ENCODE measurements at regions not wholly inside any gene's neighbourhood (a gene's known extent, or its start where the extent isn't known, plus 50 kb on each side); places are given as distances from the start of the nearest gene placed in this dataset.

GRCh38 chr16:72406390-72406789 is 234.4 kb upstream of the PMFBP1 start (continued):
- no peak for TF ChIP-seq CHD7 (IDR thresholded peaks at IDR 0.05; ENCODE audit: insufficient replicate concordance, low read length)
- no peak for TF ChIP-seq GABPA (IDR thresholded peaks at IDR 0.05; ENCODE audit: borderline replicate concordance, insufficient read depth, low read length)
- no peak for TF ChIP-seq RXRA (IDR thresholded peaks at IDR 0.05; ENCODE audit: insufficient read depth, low read depth, low read length)
- TF ChIP-seq SP1 (IDR thresholded peaks at IDR 0.05; ENCODE audit: low read depth, low read length), result no peak
- no peak for TF ChIP-seq POLR2AphosphoS5 (IDR thresholded peaks at IDR 0.05; ENCODE audit: low read depth, low read length)
- TF ChIP-seq BACH1 (IDR thresholded peaks at IDR 0.05; ENCODE audit: low read length), result no peak
- TF ChIP-seq TCF12 (IDR thresholded peaks at IDR 0.05; ENCODE audit: low read depth, low read length), result no peak
- no peak for TF ChIP-seq CHD2 (IDR thresholded peaks at IDR 0.05; ENCODE audit: low read length)
- TF ChIP-seq GTF2F1 (IDR thresholded peaks at IDR 0.05; ENCODE audit: borderline replicate concordance, low read depth, low read length), result no peak
- TF ChIP-seq MAFK (IDR thresholded peaks at IDR 0.05; ENCODE audit: low read depth, low read length), result no peak
- no peak for TF ChIP-seq CTBP2 (IDR thresholded peaks at IDR 0.05; ENCODE audit: borderline replicate concordance, insufficient read depth, insufficient read length, low read length)
- TF ChIP-seq USF2 (IDR thresholded peaks at IDR 0.05; ENCODE audit: low read length), result no peak
